CD4-positive, alpha-beta T cell treated with Interleukin-1 beta for 1 hour (primary cell): ENCODE measurements at regions not wholly inside any gene's neighbourhood (a gene's known extent, or its start where the extent isn't known, plus 50 kb on each side); places are given as distances from the start of the nearest gene placed in this dataset.

ENCODE experiments used
- DNase-seq, 2 donors: peaks; one replicate each; pipeline ENCODE4 v3.0.0-alpha.2; 2020 to 2022

- no peak for DNase-seq
Observed at GRCh38 chr2:121862286-121862685, 106.8 kb downstream of the TSN start.

- DNase-seq: no peak
Observed at GRCh38 chr2:121865914-121866313, 110.5 kb downstream of the TSN start.

- DNase-seq: no peak
Observed at GRCh38 chr2:121866789-121867188, 111.3 kb downstream of the TSN start.

- no peak for DNase-seq
Observed at GRCh38 chr2:121868652-121869051, 113.2 kb downstream of the TSN start.

- no peak for DNase-seq
Observed at GRCh38 chr2:121869363-121869762, 113.9 kb downstream of the TSN start.

DNA sequence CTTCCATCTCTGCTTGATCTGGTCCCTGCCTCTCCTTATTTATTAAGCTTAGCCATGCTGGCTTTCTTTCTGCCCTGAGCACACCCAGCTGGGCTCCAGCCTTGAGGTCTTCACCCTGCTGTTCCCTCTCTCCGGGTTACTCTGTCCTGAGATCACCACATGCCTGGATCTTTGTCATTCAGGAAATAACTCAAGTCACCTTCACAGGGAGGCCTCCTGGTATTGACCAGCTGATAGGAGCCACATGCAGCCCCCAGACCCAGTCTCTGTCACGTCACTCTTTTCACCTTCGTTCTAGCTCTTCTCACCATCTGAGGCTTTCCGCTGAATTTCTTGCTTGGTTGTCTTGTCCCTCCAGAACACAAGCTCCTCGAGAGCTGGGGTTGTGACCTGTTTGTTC is 114.4 kb downstream of the TSN start:
- DNase-seq: no peak

GRCh38 chr2:121872651-121873050 is 117.2 kb downstream of the TSN start:
- no peak for DNase-seq

DNA sequence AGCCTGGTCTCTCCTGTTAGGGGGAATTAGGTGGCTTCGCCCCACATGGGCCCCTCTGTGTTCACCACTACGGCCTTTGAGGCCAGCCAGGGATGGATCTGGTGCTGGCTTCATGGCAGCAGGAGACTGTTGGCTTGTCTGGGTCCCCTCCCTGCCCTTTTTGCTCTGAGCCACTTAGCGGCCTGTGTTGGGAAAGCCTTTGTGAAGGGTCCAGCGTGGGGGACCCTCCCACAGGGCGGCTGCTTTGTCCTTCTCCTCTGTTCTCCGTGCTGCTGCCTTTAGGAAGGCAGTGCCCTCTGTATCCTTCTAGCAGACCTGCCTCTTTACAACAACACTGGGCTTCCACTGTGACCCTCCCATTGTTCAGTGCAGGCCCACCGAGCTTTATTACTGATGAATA is 118.4 kb downstream of the TSN start:
- no peak for DNase-seq

GRCh38 chr2:121875585-121876185 is 120.2 kb downstream of the TSN start:
- no peak for DNase-seq

DNA sequence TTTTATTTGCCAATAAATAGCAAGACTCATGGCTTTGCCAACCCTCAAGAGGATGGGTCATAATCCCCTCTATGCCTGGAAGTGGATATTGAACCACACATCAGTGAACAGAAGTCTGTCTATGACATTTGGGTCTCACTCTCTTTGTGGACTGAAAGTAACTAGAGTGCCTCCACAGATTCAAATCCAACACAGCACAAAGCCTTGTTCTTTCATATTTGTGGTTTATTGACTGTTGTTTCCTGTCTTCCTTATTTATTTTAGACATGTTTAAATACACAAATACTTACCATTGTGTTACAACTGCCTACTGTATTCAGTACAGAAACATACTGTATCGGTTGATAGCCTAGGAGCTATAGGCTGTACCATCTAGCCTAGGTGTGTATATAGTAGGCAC is 121.9 kb downstream of the TSN start:
- no peak for DNase-seq

- no peak for DNase-seq
Observed at GRCh38 chr2:121880283-121880682, 124.8 kb downstream of the TSN start.

- DNase-seq: no peak
Observed at GRCh38 chr2:121881038-121881437, 125.6 kb downstream of the TSN start.

DNA sequence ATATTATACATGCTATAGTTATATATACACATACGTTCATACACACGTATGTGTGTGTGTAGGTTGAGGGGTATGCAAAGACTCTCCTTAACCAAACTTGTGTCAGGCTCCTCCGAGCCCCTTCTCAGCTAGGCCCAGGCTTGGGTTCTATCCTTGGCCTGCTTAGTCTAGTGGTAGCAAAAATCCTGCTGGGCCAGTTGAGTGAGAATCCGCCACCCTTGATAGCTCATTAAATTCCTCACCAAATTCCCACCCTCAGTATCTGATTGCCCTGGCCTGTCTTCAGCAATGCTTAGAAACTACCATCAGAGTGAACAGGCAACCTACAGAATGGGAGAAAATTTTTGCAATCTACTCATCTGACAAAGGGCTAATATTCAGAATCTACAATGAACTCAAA is 126.5 kb downstream of the TSN start:
- DNase-seq: no peak

GRCh38 chr2:121884078-121884477 is 128.6 kb downstream of the TSN start:
- DNase-seq: no peak

- DNase-seq: no peak
Observed at GRCh38 chr2:121884511-121884921, 129.1 kb downstream of the TSN start.

GRCh38 chr2:121886059-121886458 is 130.6 kb downstream of the TSN start:
- no peak for DNase-seq

- DNase-seq: no peak
Observed at GRCh38 chr2:121887513-121888188, 132.2 kb downstream of the TSN start.

DNA sequence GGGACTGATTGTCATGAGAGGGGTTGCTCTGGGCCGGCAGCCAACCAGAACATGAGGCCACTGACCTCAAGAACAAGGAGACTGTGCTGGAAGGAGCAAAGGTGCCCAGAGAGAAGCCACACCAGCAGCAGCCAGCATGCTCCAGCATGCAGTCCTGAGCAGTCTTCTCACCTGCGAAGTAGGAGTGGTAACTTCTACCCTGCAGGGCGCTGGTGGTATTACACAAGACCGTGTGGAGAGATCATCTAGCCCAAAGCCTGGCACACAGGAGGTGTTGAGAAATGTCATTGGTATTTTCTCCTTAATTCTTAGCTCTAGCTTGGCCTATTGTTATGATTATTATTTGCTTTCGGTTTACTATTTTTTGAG is 132.7 kb downstream of the TSN start:
- no peak for DNase-seq

DNA sequence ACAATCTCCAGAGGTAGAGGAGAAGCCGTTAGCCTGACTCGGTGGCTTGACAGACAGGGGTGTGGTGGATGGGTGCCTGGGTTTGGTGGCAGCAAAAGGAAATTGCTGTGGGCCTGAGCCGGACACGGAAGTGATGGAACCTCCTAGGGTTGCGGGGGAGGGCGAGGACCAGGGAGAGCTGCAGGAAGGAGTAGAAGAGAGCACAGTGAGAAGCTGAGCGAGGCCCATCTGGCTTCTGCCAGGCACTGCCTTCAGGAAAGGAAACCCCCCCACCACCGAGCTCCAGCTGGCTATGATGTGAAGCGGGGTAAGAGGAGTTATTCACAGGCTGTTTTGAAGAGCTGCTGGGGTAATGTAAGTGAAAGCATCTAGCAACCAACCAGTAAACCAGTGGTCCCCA is 134.6 kb downstream of the TSN start:
- DNase-seq: no peak

DNA sequence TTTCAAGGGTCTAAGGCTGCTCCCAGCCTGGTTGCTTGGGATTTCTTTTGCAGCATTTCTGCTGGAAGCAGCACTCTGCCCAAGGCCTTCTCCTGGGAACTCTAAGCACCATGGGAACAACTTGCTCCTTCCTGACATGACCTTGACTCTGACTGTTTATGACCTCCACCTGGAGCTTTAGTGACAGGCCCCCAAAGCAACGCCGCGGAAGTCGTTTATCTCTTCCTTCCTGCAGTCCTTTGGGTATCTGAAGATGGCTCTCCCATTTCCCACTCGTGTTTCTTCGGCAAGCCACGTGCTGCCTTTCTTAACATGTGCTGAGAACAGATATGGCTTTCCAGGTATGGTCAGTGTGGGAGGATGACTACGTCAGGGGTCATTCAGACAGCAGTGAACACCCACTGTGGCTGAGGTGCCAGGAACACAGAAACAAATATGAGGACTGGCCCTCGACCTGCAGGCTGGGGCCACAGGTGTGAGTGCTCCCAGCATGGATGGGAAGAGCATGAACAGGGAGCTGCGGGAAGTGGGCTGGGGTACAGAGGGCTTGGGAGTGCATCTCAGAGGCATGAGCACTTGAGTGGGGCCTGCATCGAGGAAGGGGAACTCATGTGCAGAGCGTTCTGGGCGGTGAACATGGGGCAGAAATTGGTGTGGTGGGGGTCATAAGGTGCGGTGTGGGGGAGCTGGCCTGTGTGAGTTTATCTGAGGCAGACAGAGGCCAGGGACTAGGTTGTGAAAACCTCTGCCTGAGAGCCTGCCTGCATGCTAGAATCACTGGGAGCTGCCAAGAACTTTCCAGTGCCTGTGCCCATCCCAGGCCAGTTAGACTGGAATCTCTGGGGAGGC is 140.5 kb downstream of the TSN start:
- DNase-seq: no peak

- DNase-seq: no peak
Observed at GRCh38 chr2:121897335-121897970, 142.0 kb downstream of the TSN start.

GRCh38 chr2:121898483-121898882 is 143.0 kb downstream of the TSN start:
- DNase-seq: no peak

GRCh38 chr2:121900391-121900790 is 144.9 kb downstream of the TSN start:
- no peak for DNase-seq

DNA sequence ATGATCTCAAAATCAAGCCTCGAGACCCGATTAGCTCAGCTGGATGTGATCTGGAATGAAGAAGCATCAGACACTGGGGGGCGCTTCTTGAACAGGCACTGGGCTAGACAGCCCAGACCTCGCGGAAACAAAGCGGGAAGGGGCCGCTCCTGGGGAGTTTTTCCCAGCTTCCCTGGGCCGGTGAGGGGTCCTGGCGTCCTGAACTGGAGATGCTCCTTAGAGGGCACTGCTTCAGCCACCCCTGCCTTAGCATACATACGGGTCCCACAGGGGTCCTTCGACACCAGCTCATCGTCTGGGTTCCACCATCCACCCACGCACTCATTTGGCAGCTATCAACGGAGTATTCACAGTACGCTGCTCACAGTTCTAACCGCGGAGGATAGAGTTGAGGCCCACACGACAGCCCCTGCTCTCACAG is 146.7 kb downstream of the TSN start:
- no peak for DNase-seq
